Neural progenitor cell (in vitro differentiated cells): ENCODE measurements at regions not wholly inside any gene's neighbourhood (a gene's known extent, or its start where the extent isn't known, plus 50 kb on each side); places are given as distances from the start of the nearest gene placed in this dataset.

Experiments used
- EZH2phosphoT487 ChIP-seq: fragments of 200-600 bp; sonication (generic); IDR thresholded peaks from 2 replicates; pipeline ENCODE4 v1.6.1; 2017; ENCODE audit warnings: antibody characterized with exemption
- TF ChIP-seq, protein P1 (sequence below): fragments of 200-600 bp; sonication (generic); IDR thresholded peaks from 2 replicates; pipeline ENCODE4 v1.5.1; 2017; ENCODE audit warnings: antibody characterized with exemption, mild to moderate bottlenecking

DNA sequence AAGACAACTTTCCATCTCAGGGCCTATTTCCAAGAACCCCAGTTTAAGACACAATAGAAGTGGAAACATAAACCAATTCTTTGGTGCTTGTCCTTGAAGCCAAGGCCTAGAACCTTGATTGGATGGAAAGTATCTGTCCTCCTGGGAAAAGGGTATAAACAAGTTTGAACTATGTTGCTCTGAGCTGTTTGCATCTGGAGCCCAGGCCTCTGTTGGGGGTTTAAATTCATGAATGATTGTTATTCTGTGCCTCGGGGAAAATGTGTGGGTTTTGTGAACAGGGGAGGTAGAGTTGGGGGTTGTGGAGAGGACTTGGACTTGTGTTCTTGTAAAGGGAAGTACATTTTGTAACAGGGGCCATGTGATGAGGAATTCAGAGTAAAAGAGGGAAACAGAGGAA lies 406.1 kb downstream of the SLC4A3 start:
- TF ChIP-seq, protein P1, sequence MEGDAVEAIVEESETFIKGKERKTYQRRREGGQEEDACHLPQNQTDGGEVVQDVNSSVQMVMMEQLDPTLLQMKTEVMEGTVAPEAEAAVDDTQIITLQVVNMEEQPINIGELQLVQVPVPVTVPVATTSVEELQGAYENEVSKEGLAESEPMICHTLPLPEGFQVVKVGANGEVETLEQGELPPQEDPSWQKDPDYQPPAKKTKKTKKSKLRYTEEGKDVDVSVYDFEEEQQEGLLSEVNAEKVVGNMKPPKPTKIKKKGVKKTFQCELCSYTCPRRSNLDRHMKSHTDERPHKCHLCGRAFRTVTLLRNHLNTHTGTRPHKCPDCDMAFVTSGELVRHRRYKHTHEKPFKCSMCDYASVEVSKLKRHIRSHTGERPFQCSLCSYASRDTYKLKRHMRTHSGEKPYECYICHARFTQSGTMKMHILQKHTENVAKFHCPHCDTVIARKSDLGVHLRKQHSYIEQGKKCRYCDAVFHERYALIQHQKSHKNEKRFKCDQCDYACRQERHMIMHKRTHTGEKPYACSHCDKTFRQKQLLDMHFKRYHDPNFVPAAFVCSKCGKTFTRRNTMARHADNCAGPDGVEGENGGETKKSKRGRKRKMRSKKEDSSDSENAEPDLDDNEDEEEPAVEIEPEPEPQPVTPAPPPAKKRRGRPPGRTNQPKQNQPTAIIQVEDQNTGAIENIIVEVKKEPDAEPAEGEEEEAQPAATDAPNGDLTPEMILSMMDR: no peak
- no peak for TF ChIP-seq EZH2phosphoT487
